GM12878 (cell line): ENCODE measurements at regions not wholly inside any gene's neighbourhood (a gene's known extent, or its start where the extent isn't known, plus 50 kb on each side); places are given as distances from the start of the nearest gene placed in this dataset.

Experiments used
- ATAC-seq: fragments of 200-7000 bp; cut with Tn5 transposase; 3 replicates; pipeline ENCODE4 v1.9.1; 2020; ENCODE audit warnings: mild to moderate bottlenecking, moderate library complexity
- BruUV-seq: library from RNA; stranded (reverse); fragments of 400-500 nt; replicated peaks from 2 replicates; lab custom pipeline; 2021; lab: Mats Ljungman, UMichigan
- CTCF ChIA-PET: fragments of 300-600 bp; sonication (Branson Sonifier 250); formaldehyde crosslinking; extraction: SDS; loops from one replicate; lab custom pipeline; 2021; ENCODE audit warnings: inconsistent platforms; lab: Yijun Ruan, JAX
- POLR2A ChIA-PET: fragments of 350-600 bp; formaldehyde crosslinking; extraction: SDS; loops from one replicate; lab custom pipeline; 2021; ENCODE audit warnings: inconsistent platforms; lab: Charles Lee
- RAD21 ChIA-PET: fragments of 300-600 bp; sonication (Branson Sonifier 250); formaldehyde crosslinking; loops from one replicate; lab custom pipeline; 2023; ENCODE audit warnings: antibody characterized with exemption; ENCODE audit not compliant: unreplicated experiment; lab: Charles Lee
- SMC1A ChIA-PET: fragments of 300-600 bp; sonication (Branson Sonifier 250); formaldehyde crosslinking; loops from one replicate; lab custom pipeline; 2023; ENCODE audit not compliant: unreplicated experiment, uncharacterized antibody; lab: Charles Lee
- DNase-seq: peaks from one replicate; pipeline ENCODE4 v3.0.0-alpha.2; 2011; ENCODE audit warnings: low read depth, low spot score
- FAIRE-seq: peaks from 3 replicates; lab custom pipeline; 2011; peaks lifted over from hg19 to GRCh38; lab: Jason Lieb, UNC
- H2AFZ ChIP-seq: 2 replicates; pipeline ENCODE4 v1.6.0; 2011; ENCODE audit warnings: low read depth, low read length, control low read depth; ENCODE audit not compliant: control insufficient read depth
- H3K27ac ChIP-seq: 2 replicates; pipeline ENCODE4 v1.5.1; 2011; ENCODE audit warnings: control low read depth; ENCODE audit not compliant: control insufficient read depth, insufficient read depth
- H3K27me3 ChIP-seq, 2 experiments: replicated peaks in 1 of 2; 2 replicates each; pipeline versions ENCODE4 v1.6.0 to v1.6.1; 2011; ENCODE audit warnings: low read length in 1 of 2; ENCODE audit not compliant: control insufficient read depth in 2 of 2, insufficient read depth in 2 of 2
- H3K36me3 ChIP-seq, 2 experiments: 2 replicates each; pipeline ENCODE4 v1.5.1; 2011; ENCODE audit warnings: low read length in 1 of 2; ENCODE audit not compliant: control insufficient read depth in 2 of 2, insufficient read depth in 2 of 2
- H3K4me1 ChIP-seq: 2 replicates; pipeline ENCODE4 v1.6.1; 2011; ENCODE audit warnings: mild to moderate bottlenecking, low read length, moderate library complexity, mixed read lengths; ENCODE audit not compliant: control insufficient read depth, insufficient read depth
- H3K4me2 ChIP-seq: 2 replicates; pipeline ENCODE4 v1.6.0; 2011; ENCODE audit warnings: control low read depth; ENCODE audit not compliant: control insufficient read depth, insufficient read depth
- H3K4me3 ChIP-seq: fragments of 200-600 bp; sonication (generic); 2 replicates; pipeline ENCODE4 v1.5.1; 2016
- H3K79me2 ChIP-seq: 2 replicates; pipeline ENCODE4 v1.6.0; 2011; ENCODE audit warnings: low read length; ENCODE audit not compliant: control insufficient read depth, insufficient read depth
- H3K9ac ChIP-seq: 2 replicates; pipeline ENCODE4 v1.8.0; 2011; ENCODE audit warnings: low read length, control low read depth, mixed read lengths; ENCODE audit not compliant: control insufficient read depth, insufficient read depth
- H3K9me3 ChIP-seq: replicated peaks from 3 replicates; pipeline ENCODE4 v1.5.1; 2011; ENCODE audit warnings: mild to moderate bottlenecking, low read length; ENCODE audit not compliant: control insufficient read depth, insufficient read depth
- H4K20me1 ChIP-seq: 2 replicates; pipeline ENCODE4 v1.6.0; 2011; ENCODE audit not compliant: control insufficient read depth, insufficient read depth
- ATF7 ChIP-seq: fragments of 450-650 bp; IDR thresholded peaks from 2 replicates; pipeline ENCODE4 v1.6.1; 2016; ENCODE audit warnings: low read depth, mild to moderate bottlenecking
- NFYB ChIP-seq: IDR thresholded peaks from 2 replicates; pipeline ENCODE4 v1.6.1; 2011; ENCODE audit warnings: low read depth, mild to moderate bottlenecking, low read length, improper control_type of control experiment, moderate library complexity; ENCODE audit not compliant: insufficient read depth
- NR2C1 ChIP-seq: fragments of 450-650 bp; IDR thresholded peaks from 2 replicates; pipeline ENCODE4 v1.6.1; 2017; ENCODE audit warnings: antibody characterized with exemption, mild to moderate bottlenecking, moderate library complexity
- PKNOX1 ChIP-seq: fragments of 450-650 bp; IDR thresholded peaks from 2 replicates; pipeline ENCODE4 v1.6.1; 2016; ENCODE audit warnings: mild to moderate bottlenecking
- TARDBP ChIP-seq: IDR thresholded peaks from 2 replicates; pipeline ENCODE4 v1.6.1; 2016; ENCODE audit warnings: borderline replicate concordance
- WGBS: methylation state at CpG from one replicate; pipeline ENCODE4 v1.1.6; 2016; ENCODE audit warnings: low lambda C conversion rate; ENCODE audit not compliant: insufficient replicate concordance, insufficient coverage; ENCODE audit errors: missing lambda C conversion rate; 5-methylcytosine and 5-hydroxymethylcytosine counted together
- in situ Hi-C: fragments of 300-500 bp; cut with MboI; formaldehyde crosslinking; loops from 9 replicates; pipeline ENCODE4 v1.14.3; 2018; ENCODE audit warnings: mixed read lengths
- intact Hi-C: fragments of 100-400 bp; cut with micrococcal nuclease; formaldehyde crosslinking; loops from one replicate; pipeline ENCODE4 v1.14.2; 2022; ENCODE audit not compliant: unreplicated experiment
- TF ChIP-seq, protein P1 (sequence below), 3 experiments: IDR thresholded peaks in 2 of 3; conservative IDR thresholded peaks in 1 of 3; 2 replicates each; pipeline ENCODE4 v1.5.1; 2011; ENCODE audit warnings: low read depth in 3 of 3, low read length in 3 of 3, mild to moderate bottlenecking in 3 of 3, control low read depth in 2 of 3, moderate library complexity in 2 of 3, inconsistent platforms in 1 of 3, mixed read lengths in 1 of 3; ENCODE audit not compliant: control insufficient read depth in 2 of 3, insufficient read depth in 1 of 3; ENCODE audit errors: extremely low read depth in 1 of 3

DNA sequence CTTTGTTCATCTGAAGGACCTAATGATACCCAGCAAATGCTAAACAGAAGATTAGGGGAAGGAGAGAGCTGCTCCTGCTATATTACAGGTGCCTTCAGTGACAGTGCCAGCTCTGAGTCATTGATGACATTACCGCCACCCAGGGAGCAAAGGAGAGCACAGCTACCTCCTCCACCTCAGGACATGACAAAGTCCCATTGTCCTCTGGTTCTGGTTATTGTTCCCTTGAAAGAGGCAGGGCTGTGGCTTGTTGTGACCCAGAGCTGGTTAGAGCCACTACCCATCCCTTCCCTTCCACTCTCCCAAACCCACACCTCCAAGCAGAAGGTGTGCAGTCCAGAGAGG is 363.5 kb upstream of the DUSP10 start:
- H3K36me3 ChIP-seq = no peaks in the 10 kb centered on the region
- TF ChIP-seq NR2C1 (no peak), PKNOX1 (no peak), ATF7 (no peak), TARDBP (no peak), NFYB (no peak)
- TF ChIP-seq, protein P1, sequence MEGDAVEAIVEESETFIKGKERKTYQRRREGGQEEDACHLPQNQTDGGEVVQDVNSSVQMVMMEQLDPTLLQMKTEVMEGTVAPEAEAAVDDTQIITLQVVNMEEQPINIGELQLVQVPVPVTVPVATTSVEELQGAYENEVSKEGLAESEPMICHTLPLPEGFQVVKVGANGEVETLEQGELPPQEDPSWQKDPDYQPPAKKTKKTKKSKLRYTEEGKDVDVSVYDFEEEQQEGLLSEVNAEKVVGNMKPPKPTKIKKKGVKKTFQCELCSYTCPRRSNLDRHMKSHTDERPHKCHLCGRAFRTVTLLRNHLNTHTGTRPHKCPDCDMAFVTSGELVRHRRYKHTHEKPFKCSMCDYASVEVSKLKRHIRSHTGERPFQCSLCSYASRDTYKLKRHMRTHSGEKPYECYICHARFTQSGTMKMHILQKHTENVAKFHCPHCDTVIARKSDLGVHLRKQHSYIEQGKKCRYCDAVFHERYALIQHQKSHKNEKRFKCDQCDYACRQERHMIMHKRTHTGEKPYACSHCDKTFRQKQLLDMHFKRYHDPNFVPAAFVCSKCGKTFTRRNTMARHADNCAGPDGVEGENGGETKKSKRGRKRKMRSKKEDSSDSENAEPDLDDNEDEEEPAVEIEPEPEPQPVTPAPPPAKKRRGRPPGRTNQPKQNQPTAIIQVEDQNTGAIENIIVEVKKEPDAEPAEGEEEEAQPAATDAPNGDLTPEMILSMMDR (IDR thresholded peaks at IDR 0.05 in 2 of 3, conservative IDR thresholded peaks at IDR 0.05 in 1 of 3; ENCODE audit: control insufficient read depth in 2 of 3, extremely low read depth in 1 of 3, insufficient read depth in 1 of 3, low read depth in 3 of 3, low read length in 3 of 3) = peak in 1 of 3 experiments; percentile 23; a peak in 1 of 6 replicates
- ChIA-PET CTCF (interaction anchor here (0.6 to 3.0 kb wide), 4 partner anchors 9 to 628 kb away, joined by 3 to 21 read pairs (median 4); no protein-coding TSS in a partner anchor), POLR2A (no interaction called here), SMC1A (interaction anchor here (0.9 to 1.2 kb wide), 6 partner anchors 14 to 562 kb away, joined by 3 to 4 read pairs (median 3); no protein-coding TSS in a partner anchor), RAD21 (interaction anchor here (0.9 to 1.7 kb wide), 2 partner anchors 364 to 562 kb away, joined by 5 to 6 read pairs; partner anchors contain the start of gene DUSP10)
- H3K9ac ChIP-seq = no peak overlapping the region
- intact Hi-C loops (no loop called here), in situ Hi-C loops (no loop called here)
- no peaks in the 10 kb centered on the region for H3K4me1 ChIP-seq
- no TSS peak for BruUV-seq
- H3K9me3 ChIP-seq = no peaks in the 10 kb centered on the region
- H3K4me3 ChIP-seq = no peak overlapping the region
- H3K27ac ChIP-seq = no peak overlapping the region
- DNase-seq = no peak
- WGBS = 95% methylated on average over 1 of the region's 1 CpG
- no peak for FAIRE-seq
- H2AFZ ChIP-seq = no peak overlapping the region
- peak; percentile 72 for ATAC-seq
- H3K27me3 ChIP-seq = no peaks in the 10 kb centered on the region
- H3K79me2 ChIP-seq = no peaks in the 10 kb centered on the region
- H4K20me1 ChIP-seq = no peaks in the 10 kb centered on the region
- no peak overlapping the region for H3K4me2 ChIP-seq
